ENCODE measurements at regions not wholly inside any gene's neighbourhood (a gene's known extent, or its start where the extent isn't known, plus 50 kb on each side); places are given as distances from the start of the nearest gene placed in this dataset.

DNA sequence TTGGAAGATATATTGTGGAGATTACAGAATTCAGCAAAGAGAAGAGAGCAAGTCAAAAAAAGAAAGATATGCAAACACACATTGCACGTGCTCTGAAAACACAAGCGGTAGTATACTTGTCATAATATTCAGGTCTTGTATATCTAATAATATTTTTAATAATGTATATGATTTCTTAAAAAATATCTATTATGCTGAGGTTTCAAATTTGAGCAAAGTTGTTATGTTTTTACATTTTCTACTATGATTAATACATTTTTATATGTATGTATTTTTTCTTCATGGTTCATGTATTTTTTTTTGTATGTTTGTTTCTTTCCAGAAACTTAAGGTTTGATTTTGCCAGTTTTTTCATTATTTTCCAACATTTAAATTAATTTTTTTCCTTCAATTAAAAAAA is 752.4 kb upstream of the VSTM2A start:
- no peak overlapping the region for H3K27ac ChIP-seq (ENCODE audit: low read length)
- DNase-seq (ENCODE audit: low read depth, low spot score), result no peak
- H3K4me3 ChIP-seq (ENCODE audit: low read length), result no peak overlapping the region
- no peaks in the 10 kb centered on the region for H3K27me3 ChIP-seq (ENCODE audit: control insufficient read depth, insufficient read depth, low read length)
- no peaks in the 10 kb centered on the region for H3K36me3 ChIP-seq (ENCODE audit: control insufficient read depth, insufficient read depth, low read length)
- H3K4me1 ChIP-seq (ENCODE audit: control insufficient read depth, insufficient read depth, low read length), result no peaks in the 10 kb centered on the region
- no CpG with 5 or more reads among the region's 2 CpGs for WGBS (ENCODE audit: insufficient coverage, insufficient read length)
- H3K9me3 ChIP-seq (ENCODE audit: control insufficient read depth, insufficient read depth, low read length), result no peaks in the 10 kb centered on the region

DNA sequence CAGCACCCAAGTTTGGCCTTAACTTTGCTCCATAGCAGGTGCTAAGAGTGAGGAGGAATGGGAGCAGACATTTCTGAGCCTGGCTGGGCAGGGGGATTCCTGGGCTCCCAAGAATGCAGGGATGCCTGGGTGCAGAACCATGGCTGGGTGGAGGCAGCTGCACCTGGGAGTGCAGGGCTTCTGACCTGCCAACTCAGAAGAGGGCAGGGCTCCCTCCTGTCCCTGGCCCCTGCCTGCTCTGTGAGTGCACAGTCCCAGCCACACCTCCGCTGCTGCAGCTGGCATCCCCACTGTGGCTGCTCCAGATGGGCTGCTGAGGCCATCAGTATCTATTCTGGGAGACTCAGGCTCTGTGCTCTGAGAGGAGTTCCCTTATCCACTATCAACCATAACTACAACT is 747.4 kb upstream of the VSTM2A start:
- H3K36me3 ChIP-seq (ENCODE audit: control insufficient read depth, insufficient read depth, low read length), result no peaks in the 10 kb centered on the region
- no peaks in the 10 kb centered on the region for H3K27me3 ChIP-seq (ENCODE audit: control insufficient read depth, insufficient read depth, low read length)
- no peak overlapping the region for H3K27ac ChIP-seq (ENCODE audit: low read length)
- no peaks in the 10 kb centered on the region for H3K4me1 ChIP-seq (ENCODE audit: control insufficient read depth, insufficient read depth, low read length)
- no peaks in the 10 kb centered on the region for H3K9me3 ChIP-seq (ENCODE audit: control insufficient read depth, insufficient read depth, low read length)
- no CpG with 5 or more reads among the region's 1 CpG for WGBS (ENCODE audit: insufficient coverage, insufficient read length)
- no peak for DNase-seq (ENCODE audit: low read depth, low spot score)
- no peak overlapping the region for H3K4me3 ChIP-seq (ENCODE audit: low read length)

GRCh38 chr7:53800746-53801145 is 741.4 kb upstream of the VSTM2A start:
- no peak for DNase-seq (ENCODE audit: low read depth, low spot score)
- H3K27me3 ChIP-seq (ENCODE audit: control insufficient read depth, insufficient read depth, low read length), result no peaks in the 10 kb centered on the region
- WGBS (ENCODE audit: insufficient coverage, insufficient read length), result no CpG with 5 or more reads among the region's 4 CpGs
- H3K36me3 ChIP-seq (ENCODE audit: control insufficient read depth, insufficient read depth, low read length), result no peaks in the 10 kb centered on the region
- H3K4me3 ChIP-seq (ENCODE audit: low read length), result no peak overlapping the region
- H3K9me3 ChIP-seq (ENCODE audit: control insufficient read depth, insufficient read depth, low read length), result no peaks in the 10 kb centered on the region
- H3K4me1 ChIP-seq (ENCODE audit: control insufficient read depth, insufficient read depth, low read length), result no peaks in the 10 kb centered on the region
- no peak overlapping the region for H3K27ac ChIP-seq (ENCODE audit: low read length)

DNA sequence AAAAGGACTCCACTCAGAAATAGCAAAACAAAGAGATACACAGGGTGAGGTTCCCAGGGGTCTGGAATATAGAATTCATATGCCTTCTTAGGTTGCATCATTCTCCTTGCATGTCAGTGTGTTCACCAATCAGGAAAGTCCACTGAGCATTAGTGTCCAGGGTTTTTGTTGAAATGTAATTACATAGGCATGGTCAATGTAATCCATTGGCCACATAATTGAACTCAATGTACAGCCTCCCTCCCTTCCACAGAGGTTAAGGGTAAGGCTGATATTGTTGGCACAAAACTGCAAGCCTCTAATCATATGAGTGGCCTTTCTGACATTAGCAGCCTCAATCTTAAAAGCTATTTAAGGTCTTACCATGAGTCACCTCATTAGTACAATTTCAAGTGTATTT is 736.1 kb upstream of the VSTM2A start:
- Histone ChIP-seq H3K4me1 (ENCODE audit: control insufficient read depth, insufficient read depth, low read length) (no peaks in the 10 kb centered on the region), H3K9me3 (ENCODE audit: control insufficient read depth, insufficient read depth, low read length) (no peaks in the 10 kb centered on the region), H3K27ac (ENCODE audit: low read length) (no peak overlapping the region), H3K36me3 (ENCODE audit: control insufficient read depth, insufficient read depth, low read length) (no peaks in the 10 kb centered on the region), H3K27me3 (ENCODE audit: control insufficient read depth, insufficient read depth, low read length) (no peaks in the 10 kb centered on the region), H3K4me3 (ENCODE audit: low read length) (no peak overlapping the region)
- DNase-seq (ENCODE audit: low read depth, low spot score), result no peak

- DNase-seq (ENCODE audit: low read depth, low spot score), result no peak
- Histone ChIP-seq H3K4me1 (ENCODE audit: control insufficient read depth, insufficient read depth, low read length) (no peaks in the 10 kb centered on the region), H3K4me3 (ENCODE audit: low read length) (no peak overlapping the region), H3K36me3 (ENCODE audit: control insufficient read depth, insufficient read depth, low read length) (no peaks in the 10 kb centered on the region), H3K27me3 (ENCODE audit: control insufficient read depth, insufficient read depth, low read length) (no peaks in the 10 kb centered on the region), H3K27ac (ENCODE audit: low read length) (no peak overlapping the region), H3K9me3 (ENCODE audit: control insufficient read depth, insufficient read depth, low read length) (no peaks in the 10 kb centered on the region)
- WGBS (ENCODE audit: insufficient coverage, insufficient read length), result no CpG with 5 or more reads among the region's 22 CpGs
These were observed 730.6 kb upstream of the VSTM2A start for GRCh38 chr7:53811555-53812079.

- Histone ChIP-seq H3K36me3 (ENCODE audit: control insufficient read depth, insufficient read depth, low read length) (no peaks in the 10 kb centered on the region), H3K4me3 (ENCODE audit: low read length) (no peak overlapping the region), H3K27me3 (ENCODE audit: control insufficient read depth, insufficient read depth, low read length) (no peaks in the 10 kb centered on the region), H3K4me1 (ENCODE audit: control insufficient read depth, insufficient read depth, low read length) (no peaks in the 10 kb centered on the region), H3K9me3 (ENCODE audit: control insufficient read depth, insufficient read depth, low read length) (no peaks in the 10 kb centered on the region), H3K27ac (ENCODE audit: low read length) (no peak overlapping the region)
- no CpG with 5 or more reads among the region's 16 CpGs for WGBS (ENCODE audit: insufficient coverage, insufficient read length)
- DNase-seq (ENCODE audit: low read depth, low spot score), result no peak
These were observed 730.0 kb upstream of the VSTM2A start for GRCh38 chr7:53812135-53812534.

- Histone ChIP-seq H3K4me3 (ENCODE audit: low read length) (no peak overlapping the region), H3K9me3 (ENCODE audit: control insufficient read depth, insufficient read depth, low read length) (no peaks in the 10 kb centered on the region; the same call in 1 of the 2 replicates), H3K27ac (ENCODE audit: low read length) (no peak overlapping the region), H3K36me3 (ENCODE audit: control insufficient read depth, insufficient read depth, low read length) (no peaks in the 10 kb centered on the region), H3K27me3 (ENCODE audit: control insufficient read depth, insufficient read depth, low read length) (no peaks in the 10 kb centered on the region), H3K4me1 (ENCODE audit: control insufficient read depth, insufficient read depth, low read length) (no peaks in the 10 kb centered on the region)
- no CpG with 5 or more reads among the region's 3 CpGs for WGBS (ENCODE audit: insufficient coverage, insufficient read length)
- no peak for DNase-seq (ENCODE audit: low read depth, low spot score)
These were observed 706.9 kb upstream of the VSTM2A start for GRCh38 chr7:53835301-53835700.

- H3K27ac ChIP-seq (ENCODE audit: low read length), result no peak overlapping the region
- WGBS (ENCODE audit: insufficient coverage, insufficient read length), result no CpG with 5 or more reads among the region's 2 CpGs
- no peaks in the 10 kb centered on the region for H3K9me3 ChIP-seq (ENCODE audit: control insufficient read depth, insufficient read depth, low read length)
- no peak overlapping the region for H3K4me3 ChIP-seq (ENCODE audit: low read length)
- no peaks in the 10 kb centered on the region for H3K36me3 ChIP-seq (ENCODE audit: control insufficient read depth, insufficient read depth, low read length)
- no peak for DNase-seq (ENCODE audit: low read depth, low spot score)
- H3K4me1 ChIP-seq (ENCODE audit: control insufficient read depth, insufficient read depth, low read length), result no peaks in the 10 kb centered on the region
- no peaks in the 10 kb centered on the region for H3K27me3 ChIP-seq (ENCODE audit: control insufficient read depth, insufficient read depth, low read length)
These were observed 664.5 kb upstream of the VSTM2A start for GRCh38 chr7:53877688-53878087.

- Histone ChIP-seq H3K27me3 (ENCODE audit: control insufficient read depth, insufficient read depth, low read length) (no peaks in the 10 kb centered on the region), H3K27ac (ENCODE audit: low read length) (no peak overlapping the region), H3K4me3 (ENCODE audit: low read length) (no peak overlapping the region), H3K9me3 (ENCODE audit: control insufficient read depth, insufficient read depth, low read length) (no peaks in the 10 kb centered on the region), H3K36me3 (ENCODE audit: control insufficient read depth, insufficient read depth, low read length) (no peaks in the 10 kb centered on the region), H3K4me1 (ENCODE audit: control insufficient read depth, insufficient read depth, low read length) (no peaks in the 10 kb centered on the region)
- DNase-seq (ENCODE audit: low read depth, low spot score), result no peak
- no CpG with 5 or more reads among the region's 9 CpGs for WGBS (ENCODE audit: insufficient coverage, insufficient read length)
These were observed 641.2 kb upstream of the VSTM2A start for GRCh38 chr7:53900856-53901528.

GRCh38 chr7:53904355-53904754 is 637.8 kb upstream of the VSTM2A start:
- Histone ChIP-seq H3K36me3 (ENCODE audit: control insufficient read depth, insufficient read depth, low read length) (no peaks in the 10 kb centered on the region), H3K4me3 (ENCODE audit: low read length) (no peak overlapping the region), H3K27me3 (ENCODE audit: control insufficient read depth, insufficient read depth, low read length) (no peaks in the 10 kb centered on the region), H3K27ac (ENCODE audit: low read length) (no peak overlapping the region), H3K4me1 (ENCODE audit: control insufficient read depth, insufficient read depth, low read length) (no peaks in the 10 kb centered on the region), H3K9me3 (ENCODE audit: control insufficient read depth, insufficient read depth, low read length) (no peaks in the 10 kb centered on the region)
- DNase-seq (ENCODE audit: low read depth, low spot score), result no peak
- WGBS (ENCODE audit: insufficient coverage, insufficient read length), result no CpG with 5 or more reads among the region's 3 CpGs

- Histone ChIP-seq H3K27ac (ENCODE audit: low read length) (no peak overlapping the region), H3K9me3 (ENCODE audit: control insufficient read depth, insufficient read depth, low read length) (no peaks in the 10 kb centered on the region), H3K36me3 (ENCODE audit: control insufficient read depth, insufficient read depth, low read length) (no peaks in the 10 kb centered on the region), H3K4me1 (ENCODE audit: control insufficient read depth, insufficient read depth, low read length) (no peaks in the 10 kb centered on the region), H3K27me3 (ENCODE audit: control insufficient read depth, insufficient read depth, low read length) (no peaks in the 10 kb centered on the region), H3K4me3 (ENCODE audit: low read length) (no peak overlapping the region)
- DNase-seq (ENCODE audit: low read depth, low spot score), result no peak
- WGBS (ENCODE audit: insufficient coverage, insufficient read length), result no CpG with 5 or more reads among the region's 5 CpGs
These were observed 624.5 kb upstream of the VSTM2A start for GRCh38 chr7:53917637-53918036.
